ENCODE measurements at regions not wholly inside any gene's neighbourhood (a gene's known extent, or its start where the extent isn't known, plus 50 kb on each side); places are given as distances from the start of the nearest gene placed in this dataset.

- TF ChIP-seq POLR2A (IDR thresholded peaks at IDR 0.05; ENCODE audit: low read depth, low read length) (no peak), EZH2 (IDR thresholded peaks at IDR 0.05; ENCODE audit: borderline replicate concordance, low read depth, low read length, severe bottlenecking) (no peak), CTCF (IDR thresholded peaks at IDR 0.05; ENCODE audit: extremely low read depth in 1 of 2, insufficient read depth in 1 of 2, low read depth in 1 of 2, low read length in 2 of 2) (no peak), FOS (IDR thresholded peaks at IDR 0.05; ENCODE audit: borderline replicate concordance, insufficient read depth, low read length) (no peak), MAX (IDR thresholded peaks at IDR 0.05; ENCODE audit: insufficient read depth, insufficient read length) (no peak)
These were observed 379.1 kb downstream of the ADRA2A start for GRCh38 chr10:111455776-111456426.

Data from endothelial cell of umbilical vein (primary cell).